Gastroesophageal sphincter (tissue), 3 donors: ENCODE measurements at regions not wholly inside any gene's neighbourhood (a gene's known extent, or its start where the extent isn't known, plus 50 kb on each side); places are given as distances from the start of the nearest gene placed in this dataset.

Experiments
- POLR2A ChIP-seq, 2 donors: fragments of 450-650 bp; IDR thresholded peaks; one replicate each; pipeline ENCODE4 v1.6.1; 2017; ENCODE audit warnings: antibody characterized with exemption in 2 of 2, mild to moderate bottlenecking in 2 of 2, moderate library complexity in 1 of 2
- TF ChIP-seq, protein P1 (sequence below), 4 experiments: fragments of 200-600 bp in 2 of 4; fragments of 450-650 bp in 2 of 4; sonication (generic) in 1 of 4; IDR thresholded peaks; one replicate each; pipeline ENCODE4 v1.5.1; 2017 to 2019; ENCODE audit warnings: antibody characterized with exemption in 4 of 4, mild to moderate bottlenecking in 2 of 4, moderate library complexity in 2 of 4

DNA sequence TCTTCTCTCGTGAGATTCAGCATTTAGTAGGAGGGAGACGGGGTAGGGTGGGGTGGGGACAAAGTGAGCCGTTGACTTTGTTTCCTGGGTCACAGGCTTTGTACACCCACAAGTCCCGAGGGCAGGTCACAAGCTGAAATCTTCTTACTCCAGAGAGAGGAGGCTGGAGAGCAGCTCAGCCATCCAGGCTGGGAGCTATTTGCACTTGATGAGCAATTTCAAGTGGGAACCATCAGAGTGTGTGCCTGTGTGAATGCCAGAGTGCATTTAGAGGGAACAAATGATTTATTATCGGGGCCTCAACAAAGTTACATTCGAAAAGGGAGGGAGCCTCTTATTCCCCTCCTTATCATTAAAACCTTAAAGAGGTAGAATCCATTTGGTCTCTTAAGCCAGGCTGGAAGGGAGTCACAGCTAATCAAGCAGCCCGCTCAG lies 155.7 kb upstream of the JARID2 start:
- TF ChIP-seq, protein P1, sequence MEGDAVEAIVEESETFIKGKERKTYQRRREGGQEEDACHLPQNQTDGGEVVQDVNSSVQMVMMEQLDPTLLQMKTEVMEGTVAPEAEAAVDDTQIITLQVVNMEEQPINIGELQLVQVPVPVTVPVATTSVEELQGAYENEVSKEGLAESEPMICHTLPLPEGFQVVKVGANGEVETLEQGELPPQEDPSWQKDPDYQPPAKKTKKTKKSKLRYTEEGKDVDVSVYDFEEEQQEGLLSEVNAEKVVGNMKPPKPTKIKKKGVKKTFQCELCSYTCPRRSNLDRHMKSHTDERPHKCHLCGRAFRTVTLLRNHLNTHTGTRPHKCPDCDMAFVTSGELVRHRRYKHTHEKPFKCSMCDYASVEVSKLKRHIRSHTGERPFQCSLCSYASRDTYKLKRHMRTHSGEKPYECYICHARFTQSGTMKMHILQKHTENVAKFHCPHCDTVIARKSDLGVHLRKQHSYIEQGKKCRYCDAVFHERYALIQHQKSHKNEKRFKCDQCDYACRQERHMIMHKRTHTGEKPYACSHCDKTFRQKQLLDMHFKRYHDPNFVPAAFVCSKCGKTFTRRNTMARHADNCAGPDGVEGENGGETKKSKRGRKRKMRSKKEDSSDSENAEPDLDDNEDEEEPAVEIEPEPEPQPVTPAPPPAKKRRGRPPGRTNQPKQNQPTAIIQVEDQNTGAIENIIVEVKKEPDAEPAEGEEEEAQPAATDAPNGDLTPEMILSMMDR (IDR thresholded peaks at IDR 0.05): no peak
- TF ChIP-seq POLR2A (IDR thresholded peaks at IDR 0.05): no peak
